ENCODE measurements at regions not wholly inside any gene's neighbourhood (a gene's known extent, or its start where the extent isn't known, plus 50 kb on each side); places are given as distances from the start of the nearest gene placed in this dataset.

DNA sequence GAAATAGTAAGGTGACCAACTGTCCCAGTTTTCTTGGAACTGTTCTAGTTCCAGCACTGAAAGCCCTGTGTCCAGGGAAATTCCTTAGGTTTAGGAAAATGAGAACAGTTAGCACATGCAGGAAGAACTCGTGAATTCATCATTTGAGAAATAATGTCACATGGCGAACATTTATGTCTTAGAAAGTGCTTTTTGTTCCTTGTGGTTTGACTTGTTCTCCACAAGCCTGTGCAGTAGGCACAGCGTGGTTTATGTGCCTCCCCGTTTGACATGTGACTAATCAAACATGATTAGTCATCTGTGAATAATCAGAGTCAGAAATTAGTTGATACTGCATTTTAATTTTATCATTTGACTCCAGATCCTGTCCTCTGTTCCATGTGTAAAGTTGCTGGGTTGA lies 556.0 kb upstream of the CPEB2 start:
- Mint-ChIP-seq H3K4me3 (ENCODE audit: unreplicated experiment) (no peak overlapping the region), H3K9me3 (ENCODE audit: unreplicated experiment) (no peaks in the 10 kb centered on the region), H3K27me3 (ENCODE audit: unreplicated experiment) (no peaks in the 10 kb centered on the region), H3K4me1 (ENCODE audit: low read depth, unreplicated experiment) (no peaks in the 10 kb centered on the region), H3K36me3 (ENCODE audit: unreplicated experiment) (no peaks in the 10 kb centered on the region), H3K27ac (ENCODE audit: unreplicated experiment) (no peak overlapping the region)
- DNase-seq, result no peak
- TF ChIP-seq CTCF (IDR thresholded peaks at IDR 0.05; ENCODE audit: partially characterized antibody, unreplicated experiment), result no peak

DNA sequence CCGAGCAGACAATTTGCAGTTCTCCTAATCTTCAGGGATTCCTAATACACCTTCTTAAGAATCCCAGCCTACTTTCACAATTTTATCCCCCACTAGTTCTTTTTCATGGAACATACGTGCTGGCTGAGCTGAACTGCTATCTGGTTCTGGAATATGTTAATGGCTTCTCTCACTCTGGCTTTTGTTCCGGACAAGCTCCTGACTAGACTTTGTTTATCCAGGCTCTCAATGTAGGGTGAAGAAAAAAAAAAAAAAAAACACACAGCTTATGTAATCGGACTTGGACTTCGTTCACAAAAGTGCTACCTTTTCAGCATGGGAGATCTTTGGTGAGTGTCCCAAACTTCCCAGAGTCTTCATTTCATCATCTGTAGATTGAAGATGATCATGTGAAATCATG lies 555.4 kb upstream of the CPEB2 start:
- Mint-ChIP-seq H3K9me3 (ENCODE audit: unreplicated experiment) (no peaks in the 10 kb centered on the region), H3K36me3 (ENCODE audit: unreplicated experiment) (no peaks in the 10 kb centered on the region), H3K4me3 (ENCODE audit: unreplicated experiment) (no peak overlapping the region), H3K4me1 (ENCODE audit: low read depth, unreplicated experiment) (no peaks in the 10 kb centered on the region), H3K27ac (ENCODE audit: unreplicated experiment) (no peak overlapping the region), H3K27me3 (ENCODE audit: unreplicated experiment) (no peaks in the 10 kb centered on the region)
- DNase-seq, result no peak
- no peak for TF ChIP-seq CTCF (IDR thresholded peaks at IDR 0.05; ENCODE audit: partially characterized antibody, unreplicated experiment)

DNA sequence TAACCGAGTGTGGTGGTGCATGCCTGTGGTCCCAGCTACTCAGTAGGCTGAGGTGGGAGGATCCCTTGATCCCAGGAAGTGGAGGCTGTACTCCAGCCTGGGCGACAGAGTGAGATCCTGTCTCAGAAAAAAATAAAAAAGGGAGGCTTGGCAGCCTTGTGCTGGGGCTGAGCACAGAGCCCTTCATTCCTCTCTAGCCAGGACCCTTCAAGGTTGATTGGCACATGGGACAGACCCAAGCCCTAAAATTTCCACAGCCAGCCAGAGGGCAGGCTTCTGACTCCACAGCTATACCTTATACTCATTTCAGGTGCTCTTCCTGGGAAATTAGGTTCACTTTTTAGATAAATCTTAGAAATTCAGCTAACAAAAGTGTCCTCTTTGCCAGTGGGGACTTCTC lies 553.0 kb upstream of the CPEB2 start:
- DNase-seq, result no peak
- H3K36me3 Mint-ChIP-seq (ENCODE audit: unreplicated experiment), result no peaks in the 10 kb centered on the region
- no peak overlapping the region for H3K4me3 Mint-ChIP-seq (ENCODE audit: unreplicated experiment)
- no peak for TF ChIP-seq CTCF (IDR thresholded peaks at IDR 0.05; ENCODE audit: partially characterized antibody, unreplicated experiment)
- H3K27me3 Mint-ChIP-seq (ENCODE audit: unreplicated experiment), result no peaks in the 10 kb centered on the region
- no peaks in the 10 kb centered on the region for H3K4me1 Mint-ChIP-seq (ENCODE audit: low read depth, unreplicated experiment)
- H3K9me3 Mint-ChIP-seq (ENCODE audit: unreplicated experiment), result no peaks in the 10 kb centered on the region
- H3K27ac Mint-ChIP-seq (ENCODE audit: unreplicated experiment), result no peak overlapping the region

DNA sequence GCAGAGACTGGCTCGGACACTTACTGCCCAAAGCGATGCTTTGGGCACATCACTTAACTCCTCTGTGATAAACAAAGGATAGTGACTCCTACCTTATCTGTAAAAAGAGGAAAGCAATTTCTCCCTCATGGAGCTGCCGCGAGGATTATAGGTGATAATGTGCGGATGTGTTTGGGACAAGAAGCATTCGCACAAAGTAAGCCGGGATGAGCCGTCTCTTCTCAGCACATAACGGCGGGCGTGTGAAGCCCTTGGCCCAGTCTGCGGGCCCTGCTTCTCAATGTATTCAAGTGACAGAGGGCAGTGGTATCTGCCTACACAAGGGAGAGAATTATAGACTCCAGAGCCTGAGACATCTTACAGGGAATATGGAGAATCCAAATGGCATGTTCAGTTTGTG lies 550.3 kb upstream of the CPEB2 start:
- DNase-seq, result no peak

DNA sequence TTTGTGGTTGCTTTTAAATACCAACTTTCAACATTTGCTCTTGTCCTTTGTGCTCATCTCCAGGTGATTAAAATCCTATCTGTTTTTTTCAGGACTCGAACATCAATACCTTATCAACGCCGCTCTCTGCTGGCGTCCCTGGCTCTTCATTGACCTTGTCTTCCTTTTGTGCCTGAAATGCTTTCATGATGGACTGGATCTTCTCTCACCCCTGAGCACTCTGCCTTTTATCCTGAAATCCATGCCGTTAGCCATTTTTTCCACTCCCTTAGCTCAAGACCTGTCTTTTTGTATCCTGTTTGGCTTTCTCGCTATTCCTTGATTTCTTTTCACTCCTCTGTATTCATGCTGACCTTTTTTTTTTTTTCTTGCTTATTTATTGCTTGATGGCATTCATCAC lies 549.5 kb upstream of the CPEB2 start:
- H3K9me3 Mint-ChIP-seq (ENCODE audit: unreplicated experiment), result no peaks in the 10 kb centered on the region
- DNase-seq, result no peak
- H3K4me1 Mint-ChIP-seq (ENCODE audit: low read depth, unreplicated experiment), result no peaks in the 10 kb centered on the region
- no peak overlapping the region for H3K4me3 Mint-ChIP-seq (ENCODE audit: unreplicated experiment)
- H3K27me3 Mint-ChIP-seq (ENCODE audit: unreplicated experiment), result peaks cover 1% of the 10 kb centered on the region
- no peak for TF ChIP-seq CTCF (IDR thresholded peaks at IDR 0.05; ENCODE audit: partially characterized antibody, unreplicated experiment)
- H3K27ac Mint-ChIP-seq (ENCODE audit: unreplicated experiment), result no peak overlapping the region
- H3K36me3 Mint-ChIP-seq (ENCODE audit: unreplicated experiment), result no peaks in the 10 kb centered on the region

More for the DNA sequence above, 550.3 kb upstream of the CPEB2 start:
- Mint-ChIP-seq H3K27ac (ENCODE audit: unreplicated experiment) (no peak overlapping the region), H3K27me3 (ENCODE audit: unreplicated experiment) (peaks cover 1% of the 10 kb centered on the region), H3K4me1 (ENCODE audit: low read depth, unreplicated experiment) (no peaks in the 10 kb centered on the region), H3K4me3 (ENCODE audit: unreplicated experiment) (no peak overlapping the region), H3K36me3 (ENCODE audit: unreplicated experiment) (no peaks in the 10 kb centered on the region), H3K9me3 (ENCODE audit: unreplicated experiment) (no peaks in the 10 kb centered on the region)
- no peak for TF ChIP-seq CTCF (IDR thresholded peaks at IDR 0.05; ENCODE audit: partially characterized antibody, unreplicated experiment)

All from glutamatergic neuron (in vitro differentiated cells).